Kidney glomerular epithelial cell (primary cell): ENCODE measurements at regions not wholly inside any gene's neighbourhood (a gene's known extent, or its start where the extent isn't known, plus 50 kb on each side); places are given as distances from the start of the nearest gene placed in this dataset.

Experiments
- DNase-seq: peaks from one replicate; lab custom pipeline; 2025; lab: John Stamatoyannopoulos, UW

DNA sequence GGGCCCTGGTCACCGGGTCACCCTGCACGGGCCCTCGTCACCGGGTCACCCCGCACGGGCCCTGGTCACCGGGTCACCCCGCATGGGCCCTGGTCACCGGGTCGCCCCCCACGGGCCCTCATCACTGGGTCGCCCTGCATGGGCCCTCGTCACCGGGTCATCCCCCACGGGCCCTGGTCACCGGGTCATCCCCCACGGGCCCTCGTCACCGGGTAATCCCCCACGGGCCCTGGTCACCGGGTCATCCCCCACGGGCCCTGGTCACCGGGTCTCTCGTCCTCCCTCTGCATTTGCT is 77.6 kb downstream of the RIPK4 start:
- no peak for DNase-seq

DNA sequence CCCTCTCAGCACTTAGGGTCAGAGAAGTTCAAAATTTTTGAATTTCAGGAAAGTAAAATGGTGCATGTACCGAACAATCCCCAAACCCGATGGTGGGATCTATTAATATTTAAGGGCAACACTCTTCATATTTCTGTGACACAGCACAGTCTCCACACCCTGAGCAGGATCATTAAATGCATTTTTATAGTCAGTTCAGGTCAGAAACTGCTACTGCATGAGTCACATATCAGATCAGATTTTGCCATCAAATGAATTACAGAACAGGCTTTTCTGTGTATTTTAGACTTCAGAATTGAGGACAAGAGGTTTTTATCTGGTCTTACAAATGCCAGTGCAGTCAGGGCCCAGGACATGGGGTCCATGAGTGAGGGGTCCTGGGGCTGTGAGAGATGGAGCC is 79.2 kb downstream of the RIPK4 start:
- DNase-seq, result no peak

DNA sequence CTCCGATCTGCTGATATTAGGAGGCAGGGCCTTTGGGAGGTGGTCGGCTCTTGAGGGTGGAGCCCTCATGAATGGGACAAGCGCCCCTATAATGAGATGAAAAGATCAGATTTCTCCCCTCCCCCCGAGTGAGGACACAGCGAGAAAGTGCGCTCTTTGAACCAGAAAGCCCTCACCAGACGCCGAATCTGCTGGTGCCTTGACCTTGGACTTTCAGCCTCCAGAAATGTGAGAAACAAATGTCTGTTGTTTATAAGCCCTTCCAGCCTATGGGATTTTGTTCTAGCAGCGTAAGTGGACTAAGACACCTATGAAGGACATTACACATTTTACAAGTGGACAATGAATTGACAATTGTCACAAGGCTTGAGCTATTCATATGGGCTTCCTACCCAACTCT is 80.2 kb downstream of the RIPK4 start:
- no peak for DNase-seq

DNA sequence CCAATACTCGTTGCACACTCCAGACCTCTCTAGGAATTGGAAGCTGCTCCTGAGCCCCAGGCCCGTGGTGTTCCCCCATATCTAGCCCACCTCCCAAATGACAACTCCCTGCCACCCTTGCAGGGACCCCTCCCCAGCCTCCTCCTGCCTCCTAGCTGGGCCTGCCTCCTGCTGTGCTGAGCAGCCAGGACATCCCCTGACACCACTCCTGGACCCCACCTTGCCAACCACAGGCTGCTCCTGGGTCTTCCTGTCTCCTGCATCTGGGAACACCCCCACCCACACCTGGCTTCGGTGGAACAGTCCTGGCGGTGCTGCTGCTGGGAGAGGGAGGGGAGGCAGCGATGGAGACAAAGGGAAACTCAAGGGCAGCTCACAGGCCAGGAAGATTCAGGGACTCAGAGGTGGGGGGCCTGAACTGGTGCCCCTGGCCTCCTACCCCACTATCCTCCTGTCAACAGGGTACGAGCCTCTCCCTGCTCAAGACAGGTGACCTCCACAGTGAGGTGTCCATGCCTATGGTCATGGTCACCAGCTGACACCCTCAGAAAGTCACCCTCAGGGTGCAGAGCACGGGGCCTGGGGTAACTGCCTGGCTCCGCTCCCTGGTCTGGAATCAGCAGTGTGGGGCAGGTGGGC is 81.2 kb downstream of the RIPK4 start:
- no peak for DNase-seq

DNA sequence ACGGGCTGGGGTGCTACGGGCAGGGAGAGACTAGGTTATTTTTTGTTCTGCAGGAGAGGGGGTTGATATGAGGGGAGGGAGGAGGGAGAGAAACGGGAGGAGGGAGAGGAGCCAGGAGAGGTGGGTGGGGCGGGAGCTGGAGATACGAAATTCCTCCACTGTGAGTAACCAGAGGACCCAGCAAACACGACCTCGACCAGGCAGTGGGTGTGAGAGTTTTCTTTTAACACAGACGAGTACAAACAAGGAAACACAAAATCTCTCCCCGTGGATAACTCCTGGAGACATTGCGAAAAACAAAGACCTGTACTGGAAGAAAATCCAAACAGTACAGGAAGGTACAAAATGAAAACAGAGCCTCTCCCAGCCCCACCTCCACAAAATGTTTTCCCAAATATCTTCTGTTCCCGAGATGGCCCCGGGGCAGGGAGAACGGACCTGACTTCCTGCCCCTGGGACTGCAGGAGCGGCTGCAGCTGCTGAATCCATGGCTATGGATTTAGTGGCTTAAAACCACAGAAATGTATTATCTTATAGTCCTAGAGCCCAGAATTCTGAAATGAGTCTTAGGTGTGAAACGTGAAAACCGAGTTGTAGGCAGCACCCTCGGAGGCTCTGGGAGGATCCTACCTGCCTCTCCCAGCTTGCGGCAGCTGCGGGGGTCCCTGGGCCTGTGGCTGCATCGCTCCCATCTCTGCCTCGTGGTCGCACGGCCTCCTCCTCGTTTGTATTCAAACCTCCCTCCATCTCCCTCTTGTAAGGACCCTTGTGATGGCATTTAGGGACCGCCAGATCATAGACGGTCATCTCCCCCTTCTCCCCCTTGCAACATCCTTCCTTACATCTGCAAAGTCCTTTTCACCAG is 82.2 kb downstream of the RIPK4 start:
- DNase-seq, result peak; percentile 50

DNA sequence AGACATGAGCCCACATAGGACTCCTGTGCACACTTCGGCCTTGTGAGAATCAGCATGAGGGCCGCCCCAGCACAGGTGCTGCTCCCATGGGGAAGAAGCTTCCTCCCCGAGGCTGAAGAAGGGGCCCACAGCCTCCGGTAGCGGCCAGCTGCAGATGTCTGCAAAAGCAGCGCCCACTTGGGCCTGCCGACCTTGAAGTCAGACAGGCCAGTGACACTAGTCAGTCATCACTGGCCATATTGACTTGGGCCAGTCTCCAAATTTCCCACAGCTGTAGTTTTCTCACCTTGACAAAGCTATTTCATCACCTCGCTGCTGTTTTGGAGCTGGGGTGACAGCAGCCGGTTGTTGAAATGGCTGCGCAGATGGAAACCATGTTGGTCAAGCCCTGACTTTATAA is 83.0 kb downstream of the RIPK4 start:
- DNase-seq, result no peak

DNA sequence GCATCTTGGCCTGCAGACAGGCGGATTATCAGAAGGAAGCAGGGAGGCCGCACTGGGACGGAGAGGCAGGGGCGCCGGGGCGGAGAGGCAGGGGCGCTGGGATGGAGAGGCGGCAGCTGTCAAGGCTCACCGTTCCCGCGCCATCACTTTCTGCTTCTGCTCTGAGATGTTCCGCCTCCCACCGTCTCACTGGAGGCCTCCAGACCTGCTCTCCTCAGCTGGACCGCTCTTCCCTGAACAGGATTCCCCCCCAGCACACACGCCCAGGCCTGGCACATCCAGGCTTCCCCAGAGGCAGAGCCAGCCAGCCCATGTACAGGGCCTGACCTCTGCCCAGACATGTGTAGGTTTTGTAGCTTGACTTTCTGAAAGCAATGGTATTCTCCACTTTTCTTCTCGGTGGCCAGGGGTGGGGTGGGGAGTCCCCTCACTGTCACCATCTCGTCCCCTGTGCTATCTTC is 84.1 kb downstream of the RIPK4 start:
- DNase-seq, result no peak

DNA sequence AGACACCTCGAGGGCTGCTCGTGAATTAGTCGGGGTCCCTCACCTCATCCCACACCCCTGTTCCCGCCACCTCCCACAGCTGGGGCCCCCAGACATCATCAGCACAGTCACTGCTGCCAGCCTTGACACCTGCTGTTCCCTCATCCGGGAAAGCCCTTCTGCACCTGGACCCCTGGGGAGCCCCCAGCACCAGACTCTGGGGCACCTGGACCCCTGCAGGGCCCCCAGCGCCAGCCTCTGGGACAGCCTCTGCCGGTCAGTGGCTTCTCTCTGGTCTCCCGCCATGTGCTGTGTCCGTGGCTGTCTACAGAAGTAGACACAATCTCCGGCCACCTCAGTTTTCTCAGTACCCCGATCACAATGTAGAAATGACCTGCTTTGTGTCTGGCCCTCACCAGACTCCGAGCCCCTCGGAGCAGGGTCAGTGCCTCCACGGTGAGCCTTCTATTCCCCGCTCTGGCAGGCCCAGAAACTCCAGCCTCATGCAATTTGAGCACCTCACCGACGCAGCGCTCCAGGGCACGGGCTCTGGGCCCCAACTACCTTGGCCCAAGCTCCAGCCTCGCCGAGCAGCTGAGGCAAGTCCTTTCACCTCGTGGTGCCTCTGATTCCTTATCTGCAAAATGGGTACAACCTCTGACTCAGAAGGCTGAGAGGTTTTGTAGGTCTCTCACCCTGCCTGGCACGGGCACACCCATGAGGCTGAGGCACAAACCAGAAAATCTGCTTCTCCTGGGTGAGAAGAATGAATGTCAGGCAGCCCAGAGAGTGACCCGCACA is 84.7 kb downstream of the RIPK4 start:
- no peak for DNase-seq

DNA sequence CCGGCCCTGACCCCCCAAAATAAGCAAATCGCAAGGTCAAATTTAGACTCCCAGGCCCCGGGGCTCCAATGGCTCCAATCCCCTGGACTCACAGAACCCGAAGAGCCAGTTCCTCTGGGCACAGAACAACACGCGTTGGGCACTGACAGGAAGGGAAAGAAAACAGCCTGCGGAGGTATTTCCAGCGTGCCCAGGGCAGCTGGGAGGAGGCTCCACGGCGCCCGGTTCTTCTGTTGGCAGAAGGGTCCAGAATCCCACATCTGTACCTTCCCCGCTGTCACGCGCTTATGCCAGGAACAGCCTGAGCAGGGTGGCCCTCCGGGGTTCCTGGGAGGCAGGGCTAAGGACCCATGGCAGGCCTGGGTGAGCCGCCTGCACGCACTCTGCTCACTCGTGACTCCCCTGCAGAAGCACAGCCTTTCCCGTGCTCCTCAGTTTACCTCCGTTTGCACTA is 85.5 kb downstream of the RIPK4 start:
- DNase-seq, result no peak

DNA sequence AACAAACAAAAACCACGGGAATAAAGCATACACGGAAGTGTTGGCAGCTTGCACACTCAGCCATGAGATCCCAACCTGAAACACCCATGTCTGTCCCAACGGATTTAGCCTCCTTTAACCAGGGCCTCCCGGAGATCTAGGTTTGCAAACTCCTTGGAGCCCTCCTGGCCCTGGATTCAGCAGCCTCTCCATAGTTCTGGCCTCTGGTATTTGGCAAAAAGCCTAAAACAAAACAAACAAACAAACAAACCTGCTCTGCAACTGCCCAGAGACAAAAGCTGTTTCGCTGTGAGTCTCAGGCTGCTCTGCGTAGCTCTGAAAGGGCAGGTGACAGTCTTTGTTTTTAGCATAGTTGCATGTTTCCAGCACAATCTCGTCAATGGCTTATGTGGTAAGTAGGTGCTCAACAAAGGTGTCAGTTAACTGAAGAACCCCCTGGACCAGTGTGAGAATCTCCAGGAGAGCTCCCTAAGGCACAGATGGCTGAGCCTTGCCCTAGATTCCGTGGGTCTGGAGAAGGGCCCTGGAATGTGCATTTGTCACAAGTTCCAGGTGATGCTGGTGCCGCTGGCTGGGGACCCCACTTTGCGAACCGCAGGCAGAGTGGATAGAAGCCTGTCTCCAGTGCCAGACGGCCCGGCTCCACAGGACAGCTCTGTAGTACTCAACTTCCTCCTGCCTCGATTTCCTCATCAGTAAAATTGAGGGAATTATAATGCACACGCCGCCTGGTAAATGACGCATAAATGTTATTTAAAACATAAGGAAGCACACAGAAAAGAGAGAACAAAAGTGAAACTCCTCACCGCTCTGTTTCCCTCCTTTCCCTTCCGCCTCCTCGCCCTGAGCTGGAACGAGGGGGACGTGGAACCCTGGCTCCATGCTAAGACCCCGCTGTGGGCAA is 86.2 kb downstream of the RIPK4 start:
- no peak for DNase-seq

DNA sequence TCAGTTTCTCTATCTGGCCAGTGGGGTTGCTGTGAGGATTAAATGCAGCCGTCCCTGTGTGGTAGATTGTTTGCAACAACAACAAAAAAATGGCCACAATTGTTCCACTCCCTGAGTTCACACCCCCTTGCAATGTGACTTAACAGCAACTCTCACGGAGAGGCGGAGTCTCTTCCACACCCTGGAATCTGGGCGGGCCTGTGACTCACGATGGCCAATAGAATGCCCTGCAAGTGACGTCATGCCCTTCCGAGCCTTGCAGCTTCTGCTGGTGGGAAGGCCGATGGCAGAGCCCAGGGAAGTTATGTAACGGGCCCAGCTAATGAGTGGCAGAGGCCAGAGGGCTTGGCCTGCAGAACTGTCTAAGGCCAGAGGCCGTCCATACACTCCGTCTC is 87.9 kb downstream of the RIPK4 start:
- DNase-seq, result peak; percentile 99

DNA sequence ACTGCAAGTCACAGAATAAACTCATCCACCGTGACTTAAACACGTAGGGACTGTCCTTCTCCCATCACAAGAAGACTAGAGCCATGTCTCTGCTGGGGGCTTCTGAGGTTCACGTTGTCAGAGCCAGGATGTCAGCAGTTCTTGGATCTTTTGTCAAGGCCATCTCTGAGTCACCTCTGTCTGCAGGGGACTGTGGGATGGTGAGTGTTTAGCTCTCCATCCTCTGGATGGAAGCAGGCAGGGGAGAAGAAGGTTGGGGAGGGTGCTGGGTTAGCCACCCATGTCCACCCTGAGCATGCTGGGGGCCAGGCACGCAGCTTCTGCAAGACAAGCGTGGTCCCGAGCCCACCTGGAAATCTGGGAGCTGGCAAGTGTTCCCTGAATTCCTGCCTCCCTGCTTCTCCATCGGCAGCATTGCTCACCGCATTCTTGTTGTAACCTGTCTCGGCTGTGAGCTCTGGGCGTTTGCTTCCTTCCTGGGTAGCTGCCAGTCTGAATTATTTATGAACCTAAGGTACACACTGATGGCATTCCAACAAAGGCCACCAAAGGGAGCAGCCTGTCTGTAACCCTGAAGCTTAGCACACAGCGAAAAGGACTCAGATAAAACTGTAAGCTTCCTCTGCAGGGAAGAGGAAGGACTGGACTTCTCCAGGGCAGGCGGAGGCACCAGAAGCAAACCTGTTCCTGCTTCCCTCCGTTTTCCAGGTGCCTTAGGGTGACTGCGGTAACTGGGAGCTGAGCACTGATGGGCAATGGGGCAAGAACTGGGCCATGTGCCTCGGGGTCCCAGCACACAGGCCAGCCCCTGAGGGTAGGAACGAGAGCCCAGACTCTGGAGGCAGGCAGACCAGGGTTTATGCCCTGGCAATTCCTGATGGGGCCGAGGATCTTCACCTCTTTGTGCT is 88.6 kb downstream of the RIPK4 start:
- DNase-seq, result peak; percentile 82

DNA sequence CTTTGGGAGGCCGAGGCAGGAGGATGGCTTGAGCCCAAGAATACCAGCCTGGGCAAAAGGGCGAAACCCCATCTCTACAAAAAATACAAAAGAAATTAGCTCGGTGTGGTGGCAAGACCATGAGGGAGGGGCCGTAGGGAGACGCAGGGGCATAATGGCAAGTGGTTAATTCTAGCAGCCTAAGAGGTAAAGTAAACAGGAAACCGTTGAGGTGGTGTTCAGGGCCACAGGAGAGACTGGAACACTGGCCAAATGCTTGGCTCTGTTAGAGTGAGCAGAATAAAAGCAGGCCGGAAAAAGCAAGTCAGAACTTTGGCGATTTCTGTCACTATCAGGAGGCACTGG is 89.2 kb downstream of the RIPK4 start:
- DNase-seq, result peak; percentile 82

DNA sequence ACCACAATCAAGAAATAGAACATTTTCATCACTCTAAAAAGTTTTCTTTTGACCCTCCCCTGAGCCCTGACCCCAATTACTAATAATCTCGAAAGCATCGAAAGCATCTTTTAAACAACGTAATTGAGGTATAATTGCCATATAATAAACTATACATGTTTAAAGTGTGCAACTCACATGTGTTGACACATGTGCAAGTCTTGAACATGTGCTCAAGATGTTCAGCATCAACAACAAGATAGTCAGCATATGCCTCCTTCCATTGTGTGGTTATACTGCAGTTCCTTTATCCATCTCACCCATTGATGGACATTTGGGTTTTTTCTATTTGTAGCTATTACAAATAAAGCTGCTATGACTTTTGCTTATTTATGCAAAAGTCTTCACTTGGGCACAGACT is 90.7 kb downstream of the RIPK4 start:
- no peak for DNase-seq

DNA sequence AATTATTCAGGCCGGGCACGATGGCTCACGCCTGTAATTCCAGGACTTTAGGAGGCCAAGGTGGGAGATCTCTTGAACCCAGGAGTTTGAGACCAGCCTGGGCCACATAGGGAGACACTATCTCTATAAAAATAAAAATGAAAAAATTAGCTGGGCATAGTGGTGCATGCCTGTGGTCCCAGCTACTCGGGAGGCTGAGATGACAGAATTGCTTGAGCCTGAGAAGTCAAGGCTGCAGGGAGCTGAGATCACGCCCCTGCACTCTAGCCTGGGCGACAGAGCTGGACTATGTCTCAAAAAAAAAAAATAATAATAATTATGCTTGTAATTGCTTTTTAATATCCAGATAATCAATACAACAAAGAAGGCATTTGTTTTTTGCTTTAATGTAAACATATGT is 91.3 kb downstream of the RIPK4 start:
- DNase-seq, result no peak

DNA sequence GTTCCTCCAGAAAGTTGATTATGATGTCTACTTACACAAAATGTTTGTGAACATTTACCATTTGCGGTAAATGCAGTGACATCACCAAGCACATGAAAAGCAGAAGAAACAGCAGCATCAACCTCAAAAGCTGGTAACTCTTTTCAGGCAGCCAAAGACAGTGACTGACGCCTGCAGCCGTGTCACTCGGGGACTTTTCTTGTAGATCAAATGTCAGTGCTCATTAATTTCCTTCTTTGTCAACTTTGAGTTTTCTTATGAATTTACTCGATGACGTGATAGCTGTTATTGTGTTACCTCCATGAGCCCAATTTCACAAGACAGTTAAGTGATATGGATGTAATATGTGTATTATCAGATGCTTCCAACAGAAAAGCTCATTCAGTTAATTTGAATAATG is 92.5 kb downstream of the RIPK4 start:
- no peak for DNase-seq

DNA sequence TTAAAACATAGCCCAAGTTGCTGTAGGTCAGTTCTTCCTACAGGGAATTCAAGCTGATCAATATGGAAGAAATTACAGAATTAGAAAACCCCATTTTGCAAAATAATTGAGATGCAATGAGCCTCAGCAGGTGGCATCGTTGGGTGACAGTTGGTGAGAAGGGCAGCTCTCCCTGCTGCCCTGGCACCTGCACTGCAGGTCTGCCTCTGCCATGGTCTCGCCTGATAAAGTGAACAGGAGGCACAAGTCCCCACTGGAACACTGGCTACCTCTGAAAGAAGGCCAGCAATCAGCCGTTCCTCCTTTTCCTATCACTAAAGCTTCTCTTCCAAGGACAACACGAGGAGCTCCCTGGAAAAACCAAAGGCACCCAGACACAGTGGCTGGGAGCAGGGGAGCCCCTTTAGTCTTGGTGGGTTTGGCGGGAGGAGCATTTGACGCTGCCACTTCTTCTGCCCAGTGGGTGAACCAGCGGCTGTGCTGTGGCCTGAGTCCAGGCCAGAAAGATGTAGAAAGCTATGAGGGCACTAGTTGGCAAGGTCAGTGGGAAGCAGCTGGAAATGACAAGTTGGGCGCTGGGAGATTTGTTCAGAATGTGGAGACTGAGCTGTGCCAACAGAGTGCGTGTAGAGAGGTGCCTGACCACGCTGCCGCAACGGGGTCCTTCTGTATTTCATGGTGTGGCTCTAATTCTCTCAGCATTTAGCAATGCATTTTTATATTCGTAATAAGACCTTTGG is 93.1 kb downstream of the RIPK4 start:
- no peak for DNase-seq

DNA sequence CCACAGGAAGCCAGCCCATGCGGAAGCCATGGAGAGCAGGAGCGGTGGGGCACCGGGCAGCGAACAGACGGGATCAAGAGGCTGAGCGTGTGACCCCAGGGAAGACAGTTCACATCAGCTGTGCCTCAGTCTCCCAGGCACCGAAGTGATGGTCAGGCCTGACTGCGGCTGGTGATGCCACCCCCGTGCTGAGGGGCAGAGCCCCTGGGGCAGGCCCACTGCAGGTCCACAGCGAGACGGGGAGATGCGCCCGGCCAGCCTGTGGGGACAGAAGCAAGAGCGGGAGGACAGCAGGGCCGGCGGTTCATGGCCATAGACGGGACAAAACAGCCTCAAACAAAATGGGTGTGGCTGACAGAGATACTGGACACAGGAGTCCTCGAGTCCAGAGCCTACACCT is 93.8 kb downstream of the RIPK4 start:
- DNase-seq, result no peak

DNA sequence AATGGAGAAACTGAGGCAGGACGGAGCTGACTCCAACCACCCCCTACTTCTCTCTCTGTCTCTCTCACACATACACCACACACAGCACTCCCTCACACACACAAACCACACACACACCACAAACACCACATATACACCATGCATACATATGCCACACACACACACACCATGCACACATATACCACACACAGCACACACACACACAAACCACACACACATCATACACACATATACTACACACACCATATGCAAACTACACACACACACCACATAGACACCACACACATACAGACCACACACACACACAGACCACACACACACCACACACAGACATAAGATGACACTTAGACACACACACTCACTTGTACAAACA is 94.3 kb downstream of the RIPK4 start:
- no peak for DNase-seq

DNA sequence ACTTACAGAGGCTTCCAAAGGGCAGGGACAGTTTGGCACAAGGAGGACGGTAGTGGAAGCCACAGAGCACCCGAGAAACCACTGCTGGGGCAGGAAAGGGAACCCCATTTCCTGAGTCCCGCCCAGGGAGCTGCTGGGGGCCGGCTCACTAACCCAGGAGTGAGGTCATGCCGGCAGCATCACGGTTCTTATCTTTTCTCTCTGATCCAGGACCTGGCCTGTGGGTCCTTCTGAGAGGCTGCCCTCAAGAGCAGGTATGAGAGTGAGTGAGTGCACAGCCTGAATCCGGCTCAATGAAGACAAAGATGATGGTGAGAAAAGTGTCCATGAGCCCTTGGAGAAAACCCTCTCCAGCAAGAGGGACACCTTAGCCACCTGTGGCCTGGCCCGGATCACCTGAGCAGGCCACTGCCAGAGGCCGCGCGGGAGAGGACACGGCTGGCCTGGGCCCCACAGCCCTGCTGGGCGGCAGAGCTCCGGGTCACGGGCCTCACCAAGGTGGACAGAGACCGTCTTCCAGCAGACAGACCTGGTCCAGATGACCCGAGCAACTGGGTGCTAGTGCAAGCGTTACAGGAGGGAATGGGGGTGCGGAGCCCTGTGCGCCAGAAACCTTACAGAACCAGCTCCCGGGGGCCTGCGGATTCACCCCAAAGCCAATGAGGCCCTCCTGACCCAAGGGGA is 94.9 kb downstream of the RIPK4 start:
- DNase-seq, result no peak
